Right atrium auricular region (tissue), 2 donors: ENCODE measurements at regions not wholly inside any gene's neighbourhood (a gene's known extent, or its start where the extent isn't known, plus 50 kb on each side); places are given as distances from the start of the nearest gene placed in this dataset.

Experiments used
- DNase-seq: peaks from one replicate; pipeline ENCODE4 v3.0.0-alpha.2; 2019; ENCODE audit warnings: low spot score
- H3K27ac ChIP-seq, 2 donors: fragments of 200-600 bp; sonication (generic); 1 replicate in 1 of 2; 2 replicates in 1 of 2; pipeline ENCODE4 v1.5.1; 2016 to 2019
- H3K27me3 ChIP-seq, 2 donors: fragments of 200-600 bp; sonication (generic); one replicate each; pipeline versions ENCODE4 v1.5.1 to v1.6.0; 2017 to 2019
- H3K36me3 ChIP-seq: fragments of 200-600 bp; sonication (generic); one replicate; pipeline ENCODE4 v1.5.1; 2016
- H3K4me1 ChIP-seq, 2 donors: fragments of 200-600 bp; sonication (generic); one replicate each; pipeline versions ENCODE4 v1.5.1 to v1.6.0; 2017 to 2019
- H3K4me3 ChIP-seq, 2 donors: fragments of 200-600 bp; sonication (generic); 1 replicate in 1 of 2; 2 replicates in 1 of 2; pipeline ENCODE4 v1.5.1; 2017 to 2019; ENCODE audit warnings: mild to moderate bottlenecking in 1 of 2, moderate library complexity in 1 of 2
- H3K9me3 ChIP-seq, 2 donors: fragments of 200-600 bp; sonication (generic); one replicate each; pipeline ENCODE4 v1.5.1; 2019
- TF ChIP-seq, protein P1 (sequence below), 2 donors: fragments of 200-600 bp; sonication (generic); IDR thresholded peaks; one replicate each; pipeline ENCODE4 v1.5.1; 2019; ENCODE audit warnings: antibody characterized with exemption in 2 of 2

DNA sequence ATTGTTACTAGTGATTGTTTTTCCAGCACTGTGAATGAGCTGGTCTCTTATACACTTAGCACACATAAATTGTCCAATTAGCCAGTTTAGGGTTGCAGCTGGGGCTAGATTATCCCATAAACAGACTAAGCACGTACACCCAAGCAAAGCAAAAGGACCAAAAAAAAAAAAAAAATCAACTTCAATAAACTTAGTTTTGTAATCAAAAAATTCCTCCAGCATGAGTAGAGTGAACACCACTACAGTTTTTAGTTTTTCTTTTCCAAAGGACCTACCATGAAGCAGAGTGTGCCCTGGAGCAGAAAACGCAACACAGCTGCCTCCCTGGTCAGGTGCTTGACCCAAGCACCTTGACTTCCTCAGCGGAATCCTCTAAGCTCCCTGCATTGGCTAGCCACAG, 249.4 kb upstream of the SLC14A2 start:
- Histone ChIP-seq H3K36me3 (no peaks in the 10 kb centered on the region), H3K27me3 (no peaks in the 10 kb centered on the region), H3K27ac (no peak overlapping the region), H3K4me1 (peaks cover 0 to 3% of the 10 kb centered on the region in 2 donors), H3K9me3 (no peaks in the 10 kb centered on the region), H3K4me3 (no peak overlapping the region)
- DNase-seq, result no peak
- TF ChIP-seq, protein P1, sequence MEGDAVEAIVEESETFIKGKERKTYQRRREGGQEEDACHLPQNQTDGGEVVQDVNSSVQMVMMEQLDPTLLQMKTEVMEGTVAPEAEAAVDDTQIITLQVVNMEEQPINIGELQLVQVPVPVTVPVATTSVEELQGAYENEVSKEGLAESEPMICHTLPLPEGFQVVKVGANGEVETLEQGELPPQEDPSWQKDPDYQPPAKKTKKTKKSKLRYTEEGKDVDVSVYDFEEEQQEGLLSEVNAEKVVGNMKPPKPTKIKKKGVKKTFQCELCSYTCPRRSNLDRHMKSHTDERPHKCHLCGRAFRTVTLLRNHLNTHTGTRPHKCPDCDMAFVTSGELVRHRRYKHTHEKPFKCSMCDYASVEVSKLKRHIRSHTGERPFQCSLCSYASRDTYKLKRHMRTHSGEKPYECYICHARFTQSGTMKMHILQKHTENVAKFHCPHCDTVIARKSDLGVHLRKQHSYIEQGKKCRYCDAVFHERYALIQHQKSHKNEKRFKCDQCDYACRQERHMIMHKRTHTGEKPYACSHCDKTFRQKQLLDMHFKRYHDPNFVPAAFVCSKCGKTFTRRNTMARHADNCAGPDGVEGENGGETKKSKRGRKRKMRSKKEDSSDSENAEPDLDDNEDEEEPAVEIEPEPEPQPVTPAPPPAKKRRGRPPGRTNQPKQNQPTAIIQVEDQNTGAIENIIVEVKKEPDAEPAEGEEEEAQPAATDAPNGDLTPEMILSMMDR (IDR thresholded peaks at IDR 0.05), result no peak

GRCh38 chr18:45370255-45371010, 244.8 kb upstream of the SLC14A2 start:
- H3K9me3 ChIP-seq, result no peaks in the 10 kb centered on the region
- no peak for DNase-seq
- H3K36me3 ChIP-seq, result no peaks in the 10 kb centered on the region
- H3K4me1 ChIP-seq, result peaks cover 0 to 3% of the 10 kb centered on the region in 2 donors
- H3K27ac ChIP-seq, result no peak overlapping the region
- H3K27me3 ChIP-seq, result no peaks in the 10 kb centered on the region
- TF ChIP-seq, protein P1 (IDR thresholded peaks at IDR 0.05), result no peak
- H3K4me3 ChIP-seq, result no peak overlapping the region

DNA sequence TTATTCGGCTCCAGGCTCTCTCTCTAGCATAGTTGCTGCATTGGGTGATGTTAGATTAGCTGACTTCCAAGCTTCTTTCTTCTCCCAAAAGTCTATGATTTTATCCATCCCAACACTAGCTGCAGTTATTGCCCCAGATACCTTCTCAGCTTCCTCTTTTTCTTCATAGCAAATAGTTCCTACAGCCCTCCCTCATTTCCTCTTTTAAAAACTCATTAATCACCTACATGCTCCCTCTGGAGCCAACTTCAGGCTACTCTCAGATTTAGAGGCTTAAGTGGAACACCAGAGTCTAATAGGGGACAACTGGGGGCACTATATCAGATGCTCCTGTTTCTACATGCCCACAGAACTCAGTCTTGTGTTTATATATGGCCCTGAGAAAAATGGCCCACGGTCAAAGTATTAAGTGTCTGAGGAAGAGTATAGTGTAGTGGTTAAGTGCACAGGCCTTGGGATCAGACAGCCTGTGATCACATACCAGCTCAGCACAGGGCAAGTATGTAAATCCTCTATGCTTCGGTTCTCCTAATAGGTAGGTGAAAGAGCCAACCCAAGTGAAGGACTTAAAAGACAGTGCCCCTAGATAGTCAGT, 241.9 kb upstream of the SLC14A2 start:
- peaks cover 0 to 3% of the 10 kb centered on the region in 2 donors for H3K4me1 ChIP-seq
- H3K27ac ChIP-seq, result no peak overlapping the region
- TF ChIP-seq, protein P1 (IDR thresholded peaks at IDR 0.05), result no peak
- H3K27me3 ChIP-seq, result no peaks in the 10 kb centered on the region
- no peaks in the 10 kb centered on the region for H3K9me3 ChIP-seq
- H3K4me3 ChIP-seq, result no peak overlapping the region
- H3K36me3 ChIP-seq, result no peaks in the 10 kb centered on the region
- DNase-seq, result no peak

DNA sequence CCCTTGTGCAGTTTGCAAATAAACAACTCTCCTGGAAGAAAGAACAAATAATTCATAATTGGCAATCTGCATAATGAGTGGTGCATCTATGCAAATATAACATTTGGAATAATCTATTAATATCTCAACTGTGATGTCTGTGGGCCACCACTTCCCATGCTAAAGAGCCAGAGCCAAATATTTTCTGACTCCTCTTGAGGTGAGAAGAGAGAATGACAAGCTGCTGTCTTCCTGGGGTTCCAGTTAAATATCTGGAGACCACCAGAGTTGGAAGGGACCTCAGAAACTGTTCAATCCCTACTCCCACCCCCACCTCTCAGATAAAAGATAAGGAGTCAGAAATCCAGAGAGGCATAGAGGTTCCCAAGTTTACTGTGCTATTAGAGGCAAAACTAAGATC, 241.0 kb upstream of the SLC14A2 start:
- Histone ChIP-seq H3K4me1 (peaks cover 0 to 3% of the 10 kb centered on the region in 2 donors), H3K4me3 (no peak overlapping the region), H3K36me3 (no peaks in the 10 kb centered on the region), H3K9me3 (no peaks in the 10 kb centered on the region), H3K27me3 (no peaks in the 10 kb centered on the region), H3K27ac (no peak overlapping the region)
- TF ChIP-seq, protein P1 (IDR thresholded peaks at IDR 0.05), result no peak
- DNase-seq, result no peak

DNA sequence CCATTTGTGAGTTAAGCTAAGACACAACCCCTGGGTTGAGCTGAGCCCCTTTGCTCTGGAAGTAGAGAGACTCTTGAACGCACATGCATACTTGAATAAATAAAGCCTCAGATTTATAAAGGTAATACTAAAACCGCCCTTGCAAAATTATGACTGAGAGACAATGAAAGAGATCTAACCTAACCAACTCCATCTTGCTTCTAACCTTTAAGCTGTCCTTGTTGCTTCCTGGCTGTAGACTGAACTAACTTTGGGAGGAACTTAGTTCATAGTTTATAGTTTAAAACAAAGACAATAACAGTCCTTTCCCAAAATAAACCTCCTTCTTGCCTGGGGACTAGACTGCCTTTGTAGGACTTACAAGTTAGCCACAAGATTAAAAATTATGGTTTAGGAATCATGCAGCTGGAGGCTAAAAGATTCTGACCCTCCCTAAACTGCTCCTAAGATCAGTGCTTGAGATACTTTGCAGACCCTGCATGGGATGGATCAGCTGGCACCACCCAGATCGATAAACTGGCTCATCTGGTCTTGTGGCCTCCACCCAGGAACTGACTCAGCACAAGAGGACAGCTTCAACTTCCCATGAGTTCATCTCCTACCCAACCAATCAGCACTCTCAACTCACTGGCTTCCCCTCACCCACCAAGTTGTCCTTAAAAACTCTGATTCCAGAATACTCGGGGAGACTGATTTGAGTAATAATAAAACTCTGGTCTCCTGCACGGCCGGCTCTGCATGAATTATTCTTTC, 240.2 kb upstream of the SLC14A2 start:
- DNase-seq, result no peak
- H3K9me3 ChIP-seq, result no peaks in the 10 kb centered on the region
- no peaks in the 10 kb centered on the region for H3K36me3 ChIP-seq
- no peak overlapping the region for H3K27ac ChIP-seq
- peaks cover 0 to 2% of the 10 kb centered on the region in 2 donors for H3K4me1 ChIP-seq
- TF ChIP-seq, protein P1 (IDR thresholded peaks at IDR 0.05), result no peak
- H3K27me3 ChIP-seq, result no peaks in the 10 kb centered on the region
- no peak overlapping the region for H3K4me3 ChIP-seq
